ENCODE measurements at regions not wholly inside any gene's neighbourhood (a gene's known extent, or its start where the extent isn't known, plus 50 kb on each side); places are given as distances from the start of the nearest gene placed in this dataset.

DNA sequence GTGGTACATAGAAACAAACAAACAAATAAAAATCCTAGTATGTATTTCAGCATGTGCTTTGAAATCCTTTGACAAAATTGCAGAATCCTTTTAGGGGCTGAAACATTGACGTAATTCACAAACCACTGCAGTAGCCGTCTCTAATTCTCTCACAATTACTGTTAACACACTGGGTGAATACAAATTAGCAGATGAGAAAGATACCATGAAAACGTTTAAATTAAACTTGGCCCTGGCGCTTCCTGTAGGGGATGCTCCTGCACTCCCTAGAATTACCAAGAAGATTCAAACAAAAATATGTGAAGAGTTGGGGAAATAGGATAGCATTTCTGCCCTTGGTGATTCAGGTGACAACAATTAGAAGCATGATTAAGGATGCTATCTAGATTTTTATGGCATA, 772.5 kb upstream of the PRKX start:
- no peak for DNase-seq (ENCODE audit: low read depth in 1 of 2, low spot score in 1 of 2)
- TF ChIP-seq, protein P1, sequence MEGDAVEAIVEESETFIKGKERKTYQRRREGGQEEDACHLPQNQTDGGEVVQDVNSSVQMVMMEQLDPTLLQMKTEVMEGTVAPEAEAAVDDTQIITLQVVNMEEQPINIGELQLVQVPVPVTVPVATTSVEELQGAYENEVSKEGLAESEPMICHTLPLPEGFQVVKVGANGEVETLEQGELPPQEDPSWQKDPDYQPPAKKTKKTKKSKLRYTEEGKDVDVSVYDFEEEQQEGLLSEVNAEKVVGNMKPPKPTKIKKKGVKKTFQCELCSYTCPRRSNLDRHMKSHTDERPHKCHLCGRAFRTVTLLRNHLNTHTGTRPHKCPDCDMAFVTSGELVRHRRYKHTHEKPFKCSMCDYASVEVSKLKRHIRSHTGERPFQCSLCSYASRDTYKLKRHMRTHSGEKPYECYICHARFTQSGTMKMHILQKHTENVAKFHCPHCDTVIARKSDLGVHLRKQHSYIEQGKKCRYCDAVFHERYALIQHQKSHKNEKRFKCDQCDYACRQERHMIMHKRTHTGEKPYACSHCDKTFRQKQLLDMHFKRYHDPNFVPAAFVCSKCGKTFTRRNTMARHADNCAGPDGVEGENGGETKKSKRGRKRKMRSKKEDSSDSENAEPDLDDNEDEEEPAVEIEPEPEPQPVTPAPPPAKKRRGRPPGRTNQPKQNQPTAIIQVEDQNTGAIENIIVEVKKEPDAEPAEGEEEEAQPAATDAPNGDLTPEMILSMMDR (IDR thresholded peaks at IDR 0.05; ENCODE audit: low read depth, low read length): no peak
- Histone ChIP-seq H3K27me3 (no peaks in the 10 kb centered on the region), H3K36me3 (no peaks in the 10 kb centered on the region), H3K27ac (no peak overlapping the region), H3K4me3 (no peak overlapping the region), H3K4me1 (ENCODE audit: low read depth) (no peaks in the 10 kb centered on the region), H3K9me3 (ENCODE audit: low read depth) (no peaks in the 10 kb centered on the region)

DNA sequence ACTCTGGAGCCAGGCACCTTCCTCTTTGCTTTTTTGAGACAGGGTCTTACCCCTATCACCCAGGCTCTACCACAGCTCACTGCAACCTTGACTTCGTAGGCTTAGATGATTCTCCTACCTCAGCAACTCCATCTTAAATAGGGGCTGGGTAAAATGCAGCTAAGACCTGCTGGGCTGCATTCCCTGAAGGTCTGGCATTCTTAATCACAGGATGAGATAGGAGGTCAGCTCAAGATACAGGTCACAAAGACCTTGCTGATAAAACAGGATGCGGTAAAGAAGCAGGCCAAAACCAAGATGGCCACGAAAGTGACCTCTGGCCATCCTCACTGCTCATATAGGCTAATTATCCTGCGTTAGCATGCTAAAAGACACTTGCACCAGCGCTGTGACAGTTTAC, 770.8 kb upstream of the PRKX start:
- Histone ChIP-seq H3K27me3 (no peaks in the 10 kb centered on the region), H3K4me1 (ENCODE audit: low read depth) (no peaks in the 10 kb centered on the region), H3K36me3 (no peaks in the 10 kb centered on the region), H3K9me3 (ENCODE audit: low read depth) (no peaks in the 10 kb centered on the region), H3K27ac (no peak overlapping the region), H3K4me3 (no peak overlapping the region)
- TF ChIP-seq, protein P1 (IDR thresholded peaks at IDR 0.05; ENCODE audit: low read depth, low read length): no peak
- DNase-seq (ENCODE audit: low read depth in 1 of 2, low spot score in 1 of 2): no peak

DNA sequence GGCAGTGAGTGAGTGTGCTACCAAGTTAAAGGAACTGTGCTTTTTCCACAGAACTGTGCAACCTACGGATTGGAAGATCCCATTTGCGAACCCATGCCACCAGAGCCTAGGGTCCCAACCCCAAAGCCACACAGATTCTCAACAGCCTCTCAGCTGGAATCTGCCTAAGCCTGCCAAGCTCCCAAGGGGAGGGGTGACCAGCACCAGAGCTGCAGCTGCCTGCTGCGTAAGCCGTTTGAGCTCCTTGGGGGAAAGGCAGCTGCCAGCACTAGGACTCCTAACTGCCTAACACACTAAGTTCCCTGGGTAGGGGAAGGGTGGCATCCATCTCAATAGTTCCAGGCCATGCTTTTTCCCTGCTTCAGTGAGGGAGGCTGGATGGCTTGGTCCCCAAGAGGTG, 738.1 kb upstream of the PRKX start:
- no peak overlapping the region for H3K4me3 ChIP-seq
- TF ChIP-seq, protein P1 (IDR thresholded peaks at IDR 0.05; ENCODE audit: low read depth, low read length): no peak
- no peaks in the 10 kb centered on the region for H3K9me3 ChIP-seq (ENCODE audit: low read depth)
- no peak for DNase-seq (ENCODE audit: low read depth in 1 of 2, low spot score in 1 of 2)
- H3K27me3 ChIP-seq: no peaks in the 10 kb centered on the region
- H3K27ac ChIP-seq: no peak overlapping the region
- H3K4me1 ChIP-seq (ENCODE audit: low read depth): no peaks in the 10 kb centered on the region
- H3K36me3 ChIP-seq: no peaks in the 10 kb centered on the region

DNA sequence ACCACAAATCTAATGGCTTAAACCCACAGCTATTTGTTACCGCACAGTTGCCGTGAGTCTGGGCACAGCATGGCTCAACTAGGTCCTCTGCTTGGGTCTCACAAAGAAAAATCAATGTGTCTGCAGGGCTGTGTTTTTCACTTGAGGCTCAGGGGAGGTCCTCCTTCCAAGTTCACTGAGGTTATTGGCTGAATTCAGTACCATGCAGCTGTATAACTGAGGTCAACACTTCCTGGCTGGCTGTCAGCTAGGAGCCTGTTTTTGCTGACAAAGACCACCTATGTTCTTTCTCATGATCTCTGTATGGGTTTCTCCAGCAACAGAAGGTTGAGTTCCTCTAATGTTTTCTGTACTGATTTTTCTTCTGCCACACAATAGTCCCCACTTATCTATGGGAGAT, 736.7 kb upstream of the PRKX start:
- TF ChIP-seq, protein P1 (IDR thresholded peaks at IDR 0.05; ENCODE audit: low read depth, low read length): no peak
- DNase-seq (ENCODE audit: low read depth in 1 of 2, low spot score in 1 of 2): no peak
- H3K4me3 ChIP-seq: no peak overlapping the region
- no peaks in the 10 kb centered on the region for H3K9me3 ChIP-seq (ENCODE audit: low read depth)
- no peaks in the 10 kb centered on the region for H3K4me1 ChIP-seq (ENCODE audit: low read depth)
- no peaks in the 10 kb centered on the region for H3K27me3 ChIP-seq
- H3K36me3 ChIP-seq: no peaks in the 10 kb centered on the region
- no peak overlapping the region for H3K27ac ChIP-seq

DNA sequence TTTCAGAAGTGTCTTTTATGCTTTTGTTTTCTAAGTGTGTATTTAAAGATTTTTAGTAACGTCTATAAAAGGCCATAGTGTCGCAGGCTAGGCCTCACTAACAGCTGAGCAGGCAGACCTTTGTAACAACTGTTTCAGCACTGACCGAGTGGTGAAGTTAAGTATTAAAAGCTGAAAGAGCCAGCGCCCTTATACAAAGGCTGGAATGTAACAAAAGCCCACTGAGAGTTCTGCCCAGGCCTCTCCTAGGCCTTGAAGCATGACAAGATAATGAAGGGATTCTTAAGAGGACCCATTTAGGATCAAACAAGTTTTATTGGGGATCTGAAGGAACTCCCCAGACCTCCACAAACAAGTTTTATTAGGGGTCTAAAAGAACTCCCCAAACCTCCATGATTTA, 722.5 kb upstream of the PRKX start:
- peaks cover 5% of the 10 kb centered on the region for H3K4me1 ChIP-seq (ENCODE audit: low read depth)
- H3K27ac ChIP-seq: no peak overlapping the region
- no peaks in the 10 kb centered on the region for H3K9me3 ChIP-seq (ENCODE audit: low read depth)
- no peaks in the 10 kb centered on the region for H3K27me3 ChIP-seq
- no peak overlapping the region for H3K4me3 ChIP-seq
- peak in 1 of 2 donors; percentile 28 for DNase-seq (ENCODE audit: low read depth in 1 of 2, low spot score in 1 of 2)
- TF ChIP-seq, protein P1 (IDR thresholded peaks at IDR 0.05; ENCODE audit: low read depth, low read length): no peak
- H3K36me3 ChIP-seq: no peaks in the 10 kb centered on the region

DNA sequence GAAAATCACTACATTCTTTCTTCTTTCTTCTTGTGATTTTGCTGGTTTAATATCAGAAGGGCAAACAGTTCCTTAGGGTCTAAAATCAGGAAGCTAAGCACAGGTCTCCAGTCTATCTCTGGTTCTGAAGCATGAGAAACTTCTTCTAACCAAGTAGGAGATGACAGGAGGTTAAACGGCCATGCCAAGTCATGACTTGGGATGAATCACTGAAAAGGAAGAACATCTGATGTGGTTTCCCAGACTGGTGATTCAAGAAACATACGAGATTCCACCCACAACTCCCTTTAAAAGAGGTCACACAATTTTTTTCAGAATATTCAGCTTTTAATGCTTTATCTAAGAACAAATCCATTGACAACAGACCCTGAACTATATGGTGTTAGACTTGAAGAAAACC, 684.0 kb upstream of the PRKX start:
- no peaks in the 10 kb centered on the region for H3K36me3 ChIP-seq
- no peaks in the 10 kb centered on the region for H3K9me3 ChIP-seq (ENCODE audit: low read depth)
- DNase-seq (ENCODE audit: low read depth in 1 of 2, low spot score in 1 of 2): no peak
- TF ChIP-seq, protein P1 (IDR thresholded peaks at IDR 0.05; ENCODE audit: low read depth, low read length): no peak
- no peaks in the 10 kb centered on the region for H3K4me1 ChIP-seq (ENCODE audit: low read depth)
- no peak overlapping the region for H3K4me3 ChIP-seq
- H3K27me3 ChIP-seq: no peaks in the 10 kb centered on the region
- H3K27ac ChIP-seq: no peak overlapping the region

All from cardiac muscle cell (in vitro differentiated cells and primary cell).